HEK293T (cell line): ENCODE measurements at regions not wholly inside any gene's neighbourhood (a gene's known extent, or its start where the extent isn't known, plus 50 kb on each side); places are given as distances from the start of the nearest gene placed in this dataset.

Experiments
- ARNT ChIP-seq: fragments of 450-650 bp; IDR thresholded peaks from 2 replicates; pipeline ENCODE4 v1.6.1; 2017; ENCODE audit warnings: mild to moderate bottlenecking
- BHLHE40 ChIP-seq: fragments of 450-650 bp; IDR thresholded peaks from 2 replicates; pipeline ENCODE4 v1.6.1; 2016; ENCODE audit warnings: mild to moderate bottlenecking, moderate library complexity, borderline replicate concordance
- ELF4 ChIP-seq: fragments of 450-650 bp; IDR thresholded peaks from 2 replicates; pipeline ENCODE4 v1.6.1; 2017; ENCODE audit warnings: antibody characterized with exemption
- FOXA1 ChIP-seq: fragments of 450-650 bp; IDR thresholded peaks from 2 replicates; pipeline ENCODE4 v1.6.1; 2016; ENCODE audit warnings: mild to moderate bottlenecking
- FOXK2 ChIP-seq: fragments of 450-650 bp; IDR thresholded peaks from 2 replicates; pipeline ENCODE4 v1.6.1; 2016; ENCODE audit warnings: mild to moderate bottlenecking
- FOXM1 ChIP-seq: fragments of 450-650 bp; IDR thresholded peaks from 2 replicates; pipeline ENCODE4 v1.6.1; 2017; ENCODE audit warnings: mild to moderate bottlenecking, borderline replicate concordance
- HDGF ChIP-seq: fragments of 450-650 bp; IDR thresholded peaks from 2 replicates; pipeline ENCODE4 v1.6.1; 2017; ENCODE audit warnings: antibody characterized with exemption, borderline replicate concordance
- L3MBTL2 ChIP-seq: fragments of 450-650 bp; conservative IDR thresholded peaks from 2 replicates; pipeline ENCODE4 v1.6.1; 2016; ENCODE audit warnings: mild to moderate bottlenecking
- LEF1 ChIP-seq: fragments of 450-650 bp; IDR thresholded peaks from 2 replicates; pipeline ENCODE4 v1.6.1; 2017; ENCODE audit warnings: mild to moderate bottlenecking, borderline replicate concordance
- NFRKB ChIP-seq: fragments of 450-650 bp; IDR thresholded peaks from 2 replicates; pipeline ENCODE4 v1.6.1; 2016; ENCODE audit warnings: mild to moderate bottlenecking, moderate library complexity
- SP1 ChIP-seq: fragments of 450-650 bp; IDR thresholded peaks from 2 replicates; pipeline ENCODE4 v1.6.1; 2017
- SUZ12 ChIP-seq: fragments of 450-650 bp; IDR thresholded peaks from 2 replicates; pipeline ENCODE4 v1.6.1; 2016; ENCODE audit warnings: mild to moderate bottlenecking
- TARDBP ChIP-seq: fragments of 450-650 bp; IDR thresholded peaks from 2 replicates; pipeline ENCODE4 v1.6.1; 2016

- TF ChIP-seq HDGF (no peak), NFRKB (no peak), FOXK2 (no peak), ELF4 (no peak), LEF1 (no peak), FOXM1 (no peak), BHLHE40 (no peak), TARDBP (no peak), SP1 (no peak), FOXA1 (no peak), SUZ12 (no peak), ARNT (no peak), L3MBTL2 (no peak)
Measured at GRCh38 chr13:100898431-100898830, 223.8 kb upstream of the TMTC4 start.
